Kidney tubule cell (primary cell): ENCODE measurements at regions not wholly inside any gene's neighbourhood (a gene's known extent, or its start where the extent isn't known, plus 50 kb on each side); places are given as distances from the start of the nearest gene placed in this dataset.
"Not testable (repeated sequence)": the region's sequence is repeated elsewhere in the genome, so short reads cannot be mapped to it uniquely, and the experiment has no call there.

Source experiments
- DNase-seq: peaks from one replicate; pipeline ENCODE4 v3.0.0-alpha.2; 2018; ENCODE audit warnings: low spot score

DNA sequence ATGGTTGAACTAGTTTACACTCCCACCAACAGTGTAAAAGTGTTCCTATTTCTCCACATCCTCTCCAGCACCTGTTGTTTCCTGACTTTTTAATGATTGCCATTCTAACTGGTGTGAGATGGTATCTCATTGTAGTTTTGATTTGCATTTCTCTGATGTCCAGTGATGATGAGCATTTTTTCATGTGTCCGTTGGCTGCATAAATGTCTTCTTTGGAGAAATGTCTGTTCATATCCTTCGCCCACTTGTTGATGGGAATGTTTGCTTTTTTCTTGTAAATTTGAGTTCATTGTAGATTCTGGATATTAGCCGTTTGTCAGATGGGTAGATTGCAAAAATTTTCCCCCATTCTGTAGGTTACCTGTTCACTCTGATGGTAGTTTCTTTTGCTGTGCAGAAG is 155.0 kb upstream of the CNKSR2 start:
- DNase-seq, result not testable (repeated sequence)

DNA sequence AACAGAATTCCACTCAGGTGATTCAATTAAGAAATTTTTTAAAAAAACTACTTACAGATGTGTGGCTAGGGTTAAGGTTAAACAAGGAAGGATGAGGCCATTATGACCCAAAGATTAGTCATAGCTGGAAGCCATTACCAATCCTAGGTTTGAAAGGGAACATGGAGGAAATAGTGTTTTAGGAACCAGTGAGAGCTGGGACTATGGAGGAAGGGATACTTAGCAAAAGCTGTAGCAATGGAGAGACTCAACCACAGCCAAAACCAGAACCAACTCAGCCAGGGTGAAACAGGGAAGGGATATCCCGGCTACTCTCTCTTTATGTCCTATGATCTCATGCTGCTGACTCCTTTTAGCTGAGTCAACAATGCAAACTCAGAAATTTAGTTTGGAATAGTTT is 148.6 kb upstream of the CNKSR2 start:
- DNase-seq, result peak; percentile 70

DNA sequence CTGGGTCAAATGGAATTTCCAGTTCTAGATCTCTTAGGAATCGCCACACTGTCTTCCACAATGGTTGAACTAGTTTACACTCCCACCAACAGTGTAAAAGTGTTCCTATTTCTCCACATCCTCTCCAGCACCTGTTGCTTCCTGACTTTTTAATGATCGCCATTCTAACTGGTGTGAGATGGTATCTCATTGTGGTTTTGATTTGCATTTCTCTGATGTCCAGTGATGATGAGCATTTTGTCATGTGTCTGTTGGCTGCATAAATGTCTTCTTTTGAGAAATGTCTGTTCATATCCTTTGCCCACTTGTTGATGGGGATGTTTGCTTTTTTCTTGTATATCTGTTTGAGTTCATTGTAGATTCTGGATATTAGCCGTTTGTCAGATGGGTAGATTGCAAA is 145.2 kb upstream of the CNKSR2 start:
- DNase-seq, result not testable (repeated sequence)

DNA sequence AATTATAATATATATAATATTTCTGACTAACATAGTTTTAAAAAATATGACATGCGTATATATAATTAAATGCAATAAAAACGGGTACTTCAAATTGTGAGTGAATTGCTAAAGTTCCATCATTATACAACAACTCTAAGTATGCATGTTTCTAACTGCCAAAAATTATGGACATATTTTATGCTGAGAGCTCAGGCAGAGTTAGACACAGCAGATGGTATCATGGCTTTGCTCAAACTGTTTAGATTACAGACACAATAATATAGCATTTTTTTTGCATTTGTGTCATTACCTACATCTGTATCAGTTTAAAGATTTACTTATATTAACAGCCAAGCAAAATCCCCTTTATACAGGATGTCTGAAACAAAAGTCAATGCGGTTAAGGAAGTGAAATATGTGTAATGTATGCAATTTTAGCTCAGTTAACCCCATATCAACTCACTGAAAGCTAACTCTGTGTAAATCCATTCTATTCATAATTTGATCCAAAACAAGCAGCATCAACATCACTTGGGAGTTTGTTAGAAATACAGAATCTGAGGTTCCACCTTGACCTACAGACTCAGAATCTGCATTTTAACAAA is 119.1 kb upstream of the CNKSR2 start:
- DNase-seq, result no peak

DNA sequence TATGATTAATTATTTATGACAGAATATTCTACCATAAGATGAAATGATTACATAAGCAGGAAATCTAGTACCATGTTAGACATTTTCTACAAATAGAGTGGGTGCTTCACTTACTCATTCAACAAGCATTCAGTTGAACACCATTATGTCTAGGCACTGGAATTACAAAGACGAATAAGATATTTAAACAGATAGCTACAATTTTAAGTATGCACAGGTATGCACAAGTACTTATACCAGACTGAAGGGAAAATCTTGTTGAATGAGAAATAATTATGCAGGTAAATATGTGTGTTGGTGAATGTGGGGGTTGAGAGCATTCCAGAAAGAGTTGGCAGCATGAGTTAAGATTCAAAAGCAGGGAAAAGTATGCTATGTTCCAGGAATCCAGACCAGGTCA is 107.3 kb upstream of the CNKSR2 start:
- peak; percentile 1 for DNase-seq

DNA sequence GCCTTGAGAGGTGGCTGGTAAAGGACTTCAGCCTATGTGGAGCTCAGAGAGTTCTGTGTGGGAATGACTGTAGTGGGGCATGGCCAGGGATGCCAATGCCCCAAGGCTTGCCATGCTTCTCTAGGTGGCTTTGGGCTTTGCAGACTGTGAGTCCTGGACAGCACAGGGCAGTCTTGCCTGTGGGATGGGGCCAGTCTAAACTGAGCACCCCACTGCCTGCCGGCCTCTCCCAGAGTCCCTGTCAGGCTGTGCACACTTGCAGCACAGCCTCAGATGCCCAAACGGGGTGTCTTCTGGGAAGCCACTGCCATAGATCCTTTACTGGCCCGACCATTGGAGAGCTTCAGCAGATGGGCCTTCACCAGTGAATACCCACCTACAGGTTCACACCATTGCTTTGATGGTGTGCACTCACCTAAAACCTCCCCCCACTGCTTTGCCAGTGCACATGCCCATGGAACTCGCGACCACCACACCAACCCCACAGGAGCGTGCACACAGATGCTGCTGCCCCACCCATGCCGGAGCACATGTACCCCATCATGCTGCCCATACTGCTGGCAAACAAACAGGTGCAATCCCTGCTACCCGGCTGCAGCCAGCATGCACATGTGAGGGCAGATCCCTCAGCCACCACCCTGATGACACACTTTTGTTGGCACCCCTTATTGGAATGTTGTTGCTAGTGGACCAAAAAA is 97.3 kb upstream of the CNKSR2 start:
- DNase-seq, result no peak

DNA sequence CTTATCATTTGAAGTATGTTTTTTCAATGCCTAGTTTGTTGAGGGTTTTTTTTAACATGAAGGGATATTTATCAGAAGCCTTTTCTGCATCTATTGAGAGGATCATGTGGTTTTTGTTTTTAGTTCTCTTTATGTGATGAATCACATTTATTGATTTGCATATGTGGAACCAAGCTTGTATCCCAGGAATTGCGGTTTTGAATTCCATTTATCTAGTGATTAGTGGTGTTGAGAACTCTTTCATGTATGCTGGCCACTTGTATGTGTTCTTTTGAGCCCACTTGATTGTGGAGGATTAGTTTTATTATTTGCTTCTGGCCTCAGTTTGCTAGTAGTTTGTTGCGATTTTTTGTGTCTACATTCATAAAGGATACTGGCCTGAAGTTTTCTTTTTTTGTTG is 85.0 kb upstream of the CNKSR2 start:
- no peak for DNase-seq

DNA sequence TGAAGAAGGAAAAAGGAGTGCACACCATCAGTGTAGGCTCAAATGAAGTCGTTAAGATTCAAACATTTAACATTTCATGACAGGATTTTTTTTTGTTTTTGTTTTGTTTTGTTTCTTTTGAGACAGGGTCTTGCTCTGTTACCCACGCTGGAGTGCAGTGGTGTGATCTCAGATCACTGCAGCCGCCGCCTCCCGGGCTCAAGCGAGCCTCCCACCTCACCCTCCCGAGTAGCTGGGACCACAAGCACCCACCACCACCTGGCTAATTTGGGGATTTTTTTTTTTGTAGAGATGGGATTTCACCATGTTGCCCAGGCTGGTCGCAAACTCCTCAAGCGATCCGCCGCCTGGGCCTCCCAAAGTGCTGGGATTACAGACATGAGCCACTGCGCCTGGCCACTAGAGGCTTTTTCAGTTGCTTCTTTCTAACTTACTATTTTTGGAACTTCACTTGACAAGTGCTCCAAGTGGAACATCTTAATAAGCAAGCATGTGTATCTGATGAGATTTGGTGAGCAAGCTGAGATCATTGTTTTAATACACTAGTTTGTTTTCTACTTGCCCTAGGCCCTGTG is 78.9 kb upstream of the CNKSR2 start:
- DNase-seq, result no peak

DNA sequence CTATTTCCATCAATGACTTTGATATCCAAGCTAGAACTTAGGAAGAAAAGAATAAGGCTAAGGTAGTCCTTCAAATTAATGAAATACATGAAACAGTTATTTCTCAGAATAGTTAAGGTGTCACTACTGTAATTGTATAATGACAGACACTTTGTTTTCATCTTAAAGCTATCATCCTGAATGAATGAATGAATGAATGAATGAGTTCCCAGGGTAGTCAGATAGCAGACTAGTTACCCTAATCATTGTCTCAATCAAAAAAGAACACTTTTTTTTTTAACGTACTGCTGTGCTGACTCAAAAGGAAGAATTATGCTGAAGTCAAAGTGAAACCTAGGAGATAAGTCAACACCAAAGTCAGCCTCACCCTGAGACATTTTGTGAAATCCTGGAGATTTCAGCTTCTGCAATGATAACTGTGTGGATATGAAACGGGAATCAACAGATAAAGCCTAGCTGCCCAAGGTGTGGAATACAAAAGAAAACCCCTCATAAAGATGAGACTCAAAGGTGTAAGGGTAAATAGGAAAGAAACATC is 68.3 kb upstream of the CNKSR2 start:
- DNase-seq, result no peak

DNA sequence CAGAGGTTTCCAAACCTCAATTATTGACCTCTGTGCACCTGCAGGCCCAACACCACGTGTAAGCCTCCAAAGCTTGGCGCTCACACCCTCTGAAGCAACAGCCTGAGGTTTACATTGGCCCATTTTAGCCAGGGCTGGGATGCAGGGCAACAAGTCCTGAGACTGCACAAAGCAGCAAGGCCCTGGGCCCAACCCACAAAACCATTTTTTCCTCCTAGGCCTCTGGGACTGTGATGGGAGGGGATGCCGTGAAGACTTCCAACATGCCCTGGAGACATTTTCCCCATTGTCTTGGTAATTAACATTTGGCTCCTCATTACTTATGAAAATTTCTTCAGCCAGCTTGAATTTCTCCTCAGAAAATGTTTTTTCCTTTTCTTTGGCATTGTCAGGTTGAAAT is 54.9 kb upstream of the CNKSR2 start:
- no peak for DNase-seq
